HG03378 (cell line): ENCODE measurements at regions not wholly inside any gene's neighbourhood (a gene's known extent, or its start where the extent isn't known, plus 50 kb on each side); places are given as distances from the start of the nearest gene placed in this dataset.

Experiments used
- ATAC-seq: cut with Tn5 transposase; IDR thresholded peaks from one replicate; pipeline ENCODE4 v1.9.1; 2021; ENCODE audit warnings: mild to moderate bottlenecking, moderate library complexity; ENCODE audit not compliant: unreplicated experiment

- ATAC-seq = no peak
Measured at GRCh38 chr12:115859231-115859630, 418.3 kb downstream of the MED13L start.

- ATAC-seq = no peak
Measured at GRCh38 chr12:115857923-115858322, 419.6 kb downstream of the MED13L start.

GRCh38 chr12:115857160-115857920, 420.2 kb downstream of the MED13L start:
- no peak for ATAC-seq

- ATAC-seq = no peak
Measured at GRCh38 chr12:115852054-115852453, 425.4 kb downstream of the MED13L start.

- no peak for ATAC-seq
Measured at GRCh38 chr12:115850957-115851356, 426.5 kb downstream of the MED13L start.

GRCh38 chr12:115849262-115849943, 428.1 kb downstream of the MED13L start:
- ATAC-seq = no peak

- no peak for ATAC-seq
Measured at GRCh38 chr12:115847398-115847797, 430.1 kb downstream of the MED13L start.

GRCh38 chr12:115846516-115846915, 431.0 kb downstream of the MED13L start:
- no peak for ATAC-seq

- no peak for ATAC-seq
Measured at GRCh38 chr12:115840159-115840558, 437.3 kb downstream of the MED13L start.

- ATAC-seq = no peak
Measured at GRCh38 chr12:115838952-115839351, 438.5 kb downstream of the MED13L start.

GRCh38 chr12:115837220-115837619, 440.3 kb downstream of the MED13L start:
- no peak for ATAC-seq

GRCh38 chr12:115835445-115835844, 442.0 kb downstream of the MED13L start:
- ATAC-seq = no peak

GRCh38 chr12:115833704-115834103, 443.8 kb downstream of the MED13L start:
- no peak for ATAC-seq

- no peak for ATAC-seq
Measured at GRCh38 chr12:115830633-115831032, 446.9 kb downstream of the MED13L start.

- no peak for ATAC-seq
Measured at GRCh38 chr12:115830070-115830469, 447.4 kb downstream of the MED13L start.

GRCh38 chr12:115828168-115828567, 449.3 kb downstream of the MED13L start:
- ATAC-seq = no peak

GRCh38 chr12:115824936-115825602, 452.4 kb downstream of the MED13L start:
- ATAC-seq = no peak

GRCh38 chr12:115823635-115824034, 453.9 kb downstream of the MED13L start:
- ATAC-seq = no peak

GRCh38 chr12:115820656-115821055, 456.8 kb downstream of the MED13L start:
- no peak for ATAC-seq

- ATAC-seq = no peak
Measured at GRCh38 chr12:115818973-115819372, 458.5 kb downstream of the MED13L start.

GRCh38 chr12:115817389-115817788, 460.1 kb downstream of the MED13L start:
- ATAC-seq = no peak

GRCh38 chr12:115815924-115816323, 461.6 kb downstream of the MED13L start:
- no peak for ATAC-seq
